NCI-H1436 treated with DMSO at 0.1 percent for 48 hours (cell line): ENCODE measurements at regions not wholly inside any gene's neighbourhood (a gene's known extent, or its start where the extent isn't known, plus 50 kb on each side); places are given as distances from the start of the nearest gene placed in this dataset.
"Not testable (repeated sequence)": the region's sequence is repeated elsewhere in the genome, so short reads cannot be mapped to it uniquely, and the experiment has no call there.

Source experiments
- DNase-seq: peaks from one replicate; lab custom pipeline; 2025; lab: John Stamatoyannopoulos, UW

GRCh38 chr9:73866451-73866850 is 630.7 kb upstream of the RORB start:
- DNase-seq, result no peak

GRCh38 chr9:73869264-73869663 is 627.9 kb upstream of the RORB start:
- peak; percentile 79 for DNase-seq

- DNase-seq, result no peak
These were observed 625.5 kb upstream of the RORB start for GRCh38 chr9:73871636-73872035.

- DNase-seq, result no peak
These were observed 624.4 kb upstream of the RORB start for GRCh38 chr9:73872701-73873100.

GRCh38 chr9:73880101-73880500 is 617.0 kb upstream of the RORB start:
- DNase-seq, result no peak

- no peak for DNase-seq
These were observed 608.1 kb upstream of the RORB start for GRCh38 chr9:73889023-73889422.

- no peak for DNase-seq
These were observed 606.4 kb upstream of the RORB start for GRCh38 chr9:73890685-73891277.

GRCh38 chr9:73892335-73892734 is 604.8 kb upstream of the RORB start:
- no peak for DNase-seq

- no peak for DNase-seq
These were observed 603.9 kb upstream of the RORB start for GRCh38 chr9:73893230-73893629.

GRCh38 chr9:73896061-73896460 is 601.1 kb upstream of the RORB start:
- DNase-seq, result no peak

GRCh38 chr9:73906671-73907070 is 590.5 kb upstream of the RORB start:
- DNase-seq, result no peak

GRCh38 chr9:73911804-73912203 is 585.3 kb upstream of the RORB start:
- no peak for DNase-seq

GRCh38 chr9:73916016-73916673 is 581.0 kb upstream of the RORB start:
- no peak for DNase-seq

- DNase-seq, result no peak
These were observed 577.4 kb upstream of the RORB start for GRCh38 chr9:73919712-73920111.

- no peak for DNase-seq
These were observed 573.3 kb upstream of the RORB start for GRCh38 chr9:73923796-73924195.

- DNase-seq, result no peak
These were observed 546.0 kb upstream of the RORB start for GRCh38 chr9:73951147-73951546.

GRCh38 chr9:73962792-73963191 is 534.3 kb upstream of the RORB start:
- no peak for DNase-seq

GRCh38 chr9:73969936-73970335 is 527.2 kb upstream of the RORB start:
- DNase-seq, result no peak

- DNase-seq, result not testable (repeated sequence)
These were observed 520.7 kb upstream of the RORB start for GRCh38 chr9:73976424-73976823.

GRCh38 chr9:73979894-73980264 is 517.3 kb upstream of the RORB start:
- DNase-seq, result peak; percentile 23

- no peak for DNase-seq
These were observed 516.4 kb upstream of the RORB start for GRCh38 chr9:73980754-73981153.

- no peak for DNase-seq
These were observed 515.7 kb upstream of the RORB start for GRCh38 chr9:73981405-73981804.

GRCh38 chr9:73995836-73996235 is 501.3 kb upstream of the RORB start:
- DNase-seq, result no peak

GRCh38 chr9:73996844-73997243 is 500.3 kb upstream of the RORB start:
- no peak for DNase-seq
